Natural killer cell (primary cell): ENCODE measurements at regions not wholly inside any gene's neighbourhood (a gene's known extent, or its start where the extent isn't known, plus 50 kb on each side); places are given as distances from the start of the nearest gene placed in this dataset.

Experiments used
- ATAC-seq, 3 donors: fragments of 150-1000 bp in 2 of 3; fragments of 200-7000 bp in 1 of 3; cut with Tn5 transposase; 1 replicate in 1 of 3; 2 replicates in 2 of 3; pipeline ENCODE4 v1.10.0; 2021; ENCODE audit warnings: mild to moderate bottlenecking in 2 of 3, moderate library complexity in 2 of 3
- DNase-seq, 2 donors: peaks; one replicate each; pipeline versions ENCODE4 v3.0.0 to v3.0.0-alpha.2; 2013 to 2021; ENCODE audit warnings: mixed read lengths in 1 of 2
- H3K27ac ChIP-seq: one replicate; pipeline ENCODE4 v1.5.1; 2013; ENCODE audit warnings: mild to moderate bottlenecking, low read length
- H3K27me3 ChIP-seq: one replicate; pipeline ENCODE4 v1.6.1; 2013; ENCODE audit warnings: low read length; ENCODE audit not compliant: control insufficient read depth, insufficient read depth
- H3K36me3 ChIP-seq: one replicate; pipeline ENCODE4 v1.6.1; 2013; ENCODE audit warnings: low read length; ENCODE audit not compliant: control insufficient read depth, insufficient read depth
- H3K4me1 ChIP-seq: one replicate; pipeline ENCODE4 v1.6.1; 2013; ENCODE audit warnings: low read length; ENCODE audit not compliant: control insufficient read depth, insufficient read depth
- H3K4me3 ChIP-seq: one replicate; pipeline ENCODE4 v1.5.1; 2013; ENCODE audit warnings: low read length
- H3K9me3 ChIP-seq: one replicate; pipeline ENCODE4 v1.6.1; 2013; ENCODE audit warnings: low read length; ENCODE audit not compliant: control insufficient read depth, insufficient read depth
- H3K27ac Mint-ChIP-seq, 2 donors: one replicate each; pipeline ENCODE4 v1.8.0; 2022; ENCODE audit warnings: mild to moderate bottlenecking in 2 of 2, mixed read lengths in 2 of 2, moderate library complexity in 1 of 2
- H3K27me3 Mint-ChIP-seq, 2 donors: one replicate each; pipeline ENCODE4 v1.8.0; 2022; ENCODE audit warnings: low read depth in 2 of 2, mixed read lengths in 2 of 2
- H3K36me3 Mint-ChIP-seq: one replicate; pipeline ENCODE4 v1.8.0; 2022; ENCODE audit warnings: mixed read lengths
- H3K4me1 Mint-ChIP-seq, 2 donors: one replicate each; pipeline ENCODE4 v1.8.0; 2022; ENCODE audit warnings: mixed read lengths in 2 of 2
- H3K4me3 Mint-ChIP-seq: one replicate; pipeline ENCODE4 v1.8.0; 2022; ENCODE audit warnings: mild to moderate bottlenecking, moderate library complexity, mixed read lengths
- H3K9me3 Mint-ChIP-seq, 2 donors: one replicate each; pipeline ENCODE4 v1.8.0; 2022; ENCODE audit warnings: mixed read lengths in 2 of 2
- CTCF ChIP-seq: fragments of 200-600 bp; IDR thresholded peaks from one replicate; pipeline ENCODE4 v1.8.0; 2022; ENCODE audit warnings: antibody characterized with exemption
- WGBS: methylation state at CpG from one replicate; pipeline ENCODE4 v1.1.7; 2013; ENCODE audit warnings: missing lambda C conversion rate; ENCODE audit not compliant: insufficient coverage; 5-methylcytosine and 5-hydroxymethylcytosine counted together
- intact Hi-C: fragments of 100-400 bp; cut with micrococcal nuclease; formaldehyde crosslinking; loops from one replicate; pipeline ENCODE4 v1.14.2; 2022

- intact Hi-C loops = no loop called here
- Histone ChIP-seq H3K9me3 (no peaks in the 10 kb centered on the region), H3K4me3 (no peak overlapping the region), H3K36me3 (no peaks in the 10 kb centered on the region), H3K27ac (no peak overlapping the region), H3K4me1 (no peaks in the 10 kb centered on the region), H3K27me3 (no peaks in the 10 kb centered on the region)
- DNase-seq = no peak
- Mint-ChIP-seq H3K4me3 (no peak overlapping the region), H3K4me1 (peaks cover 0 to 6% of the 10 kb centered on the region in 2 donors), H3K9me3 (no peaks in the 10 kb centered on the region), H3K27me3 (peaks cover 6 to 14% of the 10 kb centered on the region in 2 donors), H3K27ac (no peak overlapping the region), H3K36me3 (no peaks in the 10 kb centered on the region)
- TF ChIP-seq CTCF = no peak
- no peak for ATAC-seq
- WGBS = 83% methylated on average over 2 of the region's 2 CpGs
Measured at GRCh38 chr2:70385204-70385603, 83.3 kb upstream of the FAM136A start.

GRCh38 chr2:70381821-70382220 is 80.0 kb upstream of the FAM136A start:
- H3K27me3 ChIP-seq = no peaks in the 10 kb centered on the region
- H3K36me3 ChIP-seq = no peaks in the 10 kb centered on the region
- ATAC-seq (no peak), DNase-seq (no peak)
- no peak overlapping the region for H3K27ac Mint-ChIP-seq
- H3K9me3 ChIP-seq = no peaks in the 10 kb centered on the region
- H3K27ac ChIP-seq = no peak overlapping the region
- H3K36me3 Mint-ChIP-seq = no peaks in the 10 kb centered on the region
- H3K4me1 Mint-ChIP-seq = peaks cover 0 to 6% of the 10 kb centered on the region in 2 donors
- peaks cover 6 to 14% of the 10 kb centered on the region in 2 donors for H3K27me3 Mint-ChIP-seq
- H3K4me3 Mint-ChIP-seq = no peak overlapping the region
- TF ChIP-seq CTCF = no peak
- no peak overlapping the region for H3K4me3 ChIP-seq
- no peaks in the 10 kb centered on the region for H3K9me3 Mint-ChIP-seq
- WGBS = 65% methylated on average over 5 of the region's 6 CpGs
- H3K4me1 ChIP-seq = no peaks in the 10 kb centered on the region
- intact Hi-C loops = no loop called here

GRCh38 chr2:70381235-70381634 is 79.4 kb upstream of the FAM136A start:
- no peaks in the 10 kb centered on the region for H3K9me3 ChIP-seq
- no peak overlapping the region for H3K4me3 ChIP-seq
- no peak for TF ChIP-seq CTCF
- peaks cover 0 to 6% of the 10 kb centered on the region in 2 donors for H3K4me1 Mint-ChIP-seq
- no peaks in the 10 kb centered on the region for H3K9me3 Mint-ChIP-seq
- H3K27ac Mint-ChIP-seq = no peak overlapping the region
- H3K4me1 ChIP-seq = no peaks in the 10 kb centered on the region
- H3K27me3 ChIP-seq = no peaks in the 10 kb centered on the region
- no CpG with 5 or more reads among the region's 1 CpG for WGBS
- DNase-seq = no peak
- H3K27ac ChIP-seq = no peak overlapping the region
- no peaks in the 10 kb centered on the region for H3K36me3 Mint-ChIP-seq
- H3K27me3 Mint-ChIP-seq = peaks cover 6 to 10% of the 10 kb centered on the region in 2 donors
- intact Hi-C loops = no loop called here
- H3K36me3 ChIP-seq = no peaks in the 10 kb centered on the region
- no peak for ATAC-seq
- no peak overlapping the region for H3K4me3 Mint-ChIP-seq

- Histone ChIP-seq H3K27me3 (peaks cover 2% of the 10 kb centered on the region), H3K27ac (no peak overlapping the region), H3K36me3 (no peaks in the 10 kb centered on the region), H3K4me1 (no peaks in the 10 kb centered on the region), H3K9me3 (no peaks in the 10 kb centered on the region), H3K4me3 (no peak overlapping the region)
- Mint-ChIP-seq H3K9me3 (no peaks in the 10 kb centered on the region), H3K27ac (no peak overlapping the region), H3K36me3 (no peaks in the 10 kb centered on the region), H3K27me3 (peaks cover 4 to 6% of the 10 kb centered on the region in 2 donors), H3K4me1 (peaks cover 0 to 6% of the 10 kb centered on the region in 2 donors), H3K4me3 (no peak overlapping the region)
- intact Hi-C loops = no loop called here
- WGBS = 94% methylated on average over 2 of the region's 4 CpGs
- TF ChIP-seq CTCF = no peak
- no peak for DNase-seq
- ATAC-seq = no peak
Measured at GRCh38 chr2:70380621-70381020, 78.8 kb upstream of the FAM136A start.
